ENCODE measurements at regions not wholly inside any gene's neighbourhood (a gene's known extent, or its start where the extent isn't known, plus 50 kb on each side); places are given as distances from the start of the nearest gene placed in this dataset.

GRCh38 chr1:216866714-216867113 is 143.5 kb upstream of the ESRRG start:
- ATAC-seq, result no peak
- no peak for TF ChIP-seq CTCF (IDR thresholded peaks at IDR 0.05)
- Histone ChIP-seq H3K27ac (no peak overlapping the region), H3K27me3 (ENCODE audit: low read depth) (no peaks in the 10 kb centered on the region), H3K4me3 (no peak overlapping the region), H3K9me3 (no peaks in the 10 kb centered on the region), H3K4me1 (no peaks in the 10 kb centered on the region), H3K36me3 (no peaks in the 10 kb centered on the region)
- no peak for DNase-seq
- intact Hi-C loops (cut with DNase I), result no loop called here

GRCh38 chr1:216855810-216856209 is 132.6 kb upstream of the ESRRG start:
- H3K4me1 ChIP-seq, result no peaks in the 10 kb centered on the region
- H3K36me3 ChIP-seq, result no peaks in the 10 kb centered on the region
- no peak for TF ChIP-seq CTCF (IDR thresholded peaks at IDR 0.05)
- H3K27ac ChIP-seq, result no peak overlapping the region
- intact Hi-C loops (cut with DNase I), result no loop called here
- DNase-seq, result no peak
- no peak overlapping the region for H3K4me3 ChIP-seq
- no peaks in the 10 kb centered on the region for H3K9me3 ChIP-seq
- no peaks in the 10 kb centered on the region for H3K27me3 ChIP-seq (ENCODE audit: low read depth)
- ATAC-seq, result no peak

GRCh38 chr1:216854836-216855484 is 131.7 kb upstream of the ESRRG start:
- Histone ChIP-seq H3K4me1 (no peaks in the 10 kb centered on the region), H3K4me3 (no peak overlapping the region), H3K27me3 (ENCODE audit: low read depth) (no peaks in the 10 kb centered on the region), H3K9me3 (no peaks in the 10 kb centered on the region), H3K36me3 (no peaks in the 10 kb centered on the region), H3K27ac (no peak overlapping the region)
- intact Hi-C loops (cut with DNase I), result no loop called here
- no peak for DNase-seq
- TF ChIP-seq CTCF (IDR thresholded peaks at IDR 0.05), result no peak
- no peak for ATAC-seq

GRCh38 chr1:216851073-216851472 is 127.8 kb upstream of the ESRRG start:
- Histone ChIP-seq H3K27ac (no peak overlapping the region), H3K9me3 (no peaks in the 10 kb centered on the region), H3K4me1 (no peaks in the 10 kb centered on the region), H3K36me3 (no peaks in the 10 kb centered on the region), H3K27me3 (ENCODE audit: low read depth) (no peaks in the 10 kb centered on the region), H3K4me3 (no peak overlapping the region)
- DNase-seq, result no peak
- intact Hi-C loops (cut with DNase I), result no loop called here
- no peak for ATAC-seq
- TF ChIP-seq CTCF (IDR thresholded peaks at IDR 0.05), result no peak

GRCh38 chr1:216849146-216849545 is 125.9 kb upstream of the ESRRG start:
- Histone ChIP-seq H3K36me3 (no peaks in the 10 kb centered on the region), H3K9me3 (no peaks in the 10 kb centered on the region), H3K27me3 (ENCODE audit: low read depth) (no peaks in the 10 kb centered on the region), H3K27ac (no peak overlapping the region), H3K4me1 (no peaks in the 10 kb centered on the region), H3K4me3 (no peak overlapping the region)
- intact Hi-C loops (cut with DNase I), result no loop called here
- DNase-seq (no peak), ATAC-seq (no peak)
- no peak for TF ChIP-seq CTCF (IDR thresholded peaks at IDR 0.05)

All from lower lobe of right lung (tissue), 2 donors.